ENCODE measurements at regions not wholly inside any gene's neighbourhood (a gene's known extent, or its start where the extent isn't known, plus 50 kb on each side); places are given as distances from the start of the nearest gene placed in this dataset.

DNA sequence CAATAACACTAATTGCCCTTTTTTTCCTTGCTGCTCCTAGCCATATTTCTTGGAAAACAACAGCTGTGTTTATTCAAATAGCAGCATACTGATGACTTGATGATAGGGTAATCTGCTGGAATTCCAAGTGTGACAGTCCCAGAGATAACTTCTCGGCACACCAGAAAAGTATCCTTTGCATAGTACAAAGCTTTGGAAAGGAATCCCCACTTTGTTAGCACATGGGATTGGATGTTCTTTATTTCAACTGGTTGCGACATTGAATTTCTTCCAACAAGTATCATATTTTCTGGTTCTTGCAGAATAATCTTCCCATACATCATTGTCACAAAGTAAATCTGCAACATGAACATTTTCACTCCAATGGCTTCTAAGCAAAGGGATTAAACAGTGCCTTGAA, 445.8 kb upstream of the ACVR2A start:
- Histone ChIP-seq H3K4me3 (no peak overlapping the region), H3K36me3 (no peaks in the 10 kb centered on the region), H3K27ac (no peak overlapping the region), H3K9me3 (no peaks in the 10 kb centered on the region), H3K27me3 (no peaks in the 10 kb centered on the region), H3K4me1 (no peaks in the 10 kb centered on the region)
- TF ChIP-seq, protein P1, sequence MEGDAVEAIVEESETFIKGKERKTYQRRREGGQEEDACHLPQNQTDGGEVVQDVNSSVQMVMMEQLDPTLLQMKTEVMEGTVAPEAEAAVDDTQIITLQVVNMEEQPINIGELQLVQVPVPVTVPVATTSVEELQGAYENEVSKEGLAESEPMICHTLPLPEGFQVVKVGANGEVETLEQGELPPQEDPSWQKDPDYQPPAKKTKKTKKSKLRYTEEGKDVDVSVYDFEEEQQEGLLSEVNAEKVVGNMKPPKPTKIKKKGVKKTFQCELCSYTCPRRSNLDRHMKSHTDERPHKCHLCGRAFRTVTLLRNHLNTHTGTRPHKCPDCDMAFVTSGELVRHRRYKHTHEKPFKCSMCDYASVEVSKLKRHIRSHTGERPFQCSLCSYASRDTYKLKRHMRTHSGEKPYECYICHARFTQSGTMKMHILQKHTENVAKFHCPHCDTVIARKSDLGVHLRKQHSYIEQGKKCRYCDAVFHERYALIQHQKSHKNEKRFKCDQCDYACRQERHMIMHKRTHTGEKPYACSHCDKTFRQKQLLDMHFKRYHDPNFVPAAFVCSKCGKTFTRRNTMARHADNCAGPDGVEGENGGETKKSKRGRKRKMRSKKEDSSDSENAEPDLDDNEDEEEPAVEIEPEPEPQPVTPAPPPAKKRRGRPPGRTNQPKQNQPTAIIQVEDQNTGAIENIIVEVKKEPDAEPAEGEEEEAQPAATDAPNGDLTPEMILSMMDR (IDR thresholded peaks at IDR 0.05) = no peak
- no peak for TF ChIP-seq POLR2AphosphoS5 (IDR thresholded peaks at IDR 0.05)
- TF ChIP-seq POLR2A (IDR thresholded peaks at IDR 0.05) = no peak
- DNase-seq (ENCODE audit: low spot score in 2 of 2) = no peak
- intact Hi-C loops (cut with DNase I; ENCODE audit: low total_unique reads) = no loop called here

- Histone ChIP-seq H3K27ac (no peak overlapping the region), H3K9me3 (no peaks in the 10 kb centered on the region), H3K36me3 (no peaks in the 10 kb centered on the region), H3K27me3 (no peaks in the 10 kb centered on the region), H3K4me1 (no peaks in the 10 kb centered on the region), H3K4me3 (no peak overlapping the region)
- no peak for DNase-seq (ENCODE audit: low spot score in 2 of 2)
- TF ChIP-seq, protein P1 (IDR thresholded peaks at IDR 0.05) = no peak
- intact Hi-C loops (cut with DNase I; ENCODE audit: low total_unique reads) = no loop called here
Observed at GRCh38 chr2:147398301-147398700, 446.5 kb upstream of the ACVR2A start.

GRCh38 chr2:147396890-147397289, 447.9 kb upstream of the ACVR2A start:
- Histone ChIP-seq H3K27ac (no peak overlapping the region), H3K9me3 (no peaks in the 10 kb centered on the region), H3K27me3 (no peaks in the 10 kb centered on the region), H3K4me3 (no peak overlapping the region), H3K36me3 (no peaks in the 10 kb centered on the region), H3K4me1 (no peaks in the 10 kb centered on the region)
- TF ChIP-seq POLR2AphosphoS5 (IDR thresholded peaks at IDR 0.05) = no peak
- TF ChIP-seq POLR2A (IDR thresholded peaks at IDR 0.05) = no peak
- TF ChIP-seq, protein P1 (IDR thresholded peaks at IDR 0.05) = no peak
- DNase-seq (ENCODE audit: low spot score in 2 of 2) = no peak
- intact Hi-C loops (cut with DNase I; ENCODE audit: low total_unique reads) = no loop called here

DNA sequence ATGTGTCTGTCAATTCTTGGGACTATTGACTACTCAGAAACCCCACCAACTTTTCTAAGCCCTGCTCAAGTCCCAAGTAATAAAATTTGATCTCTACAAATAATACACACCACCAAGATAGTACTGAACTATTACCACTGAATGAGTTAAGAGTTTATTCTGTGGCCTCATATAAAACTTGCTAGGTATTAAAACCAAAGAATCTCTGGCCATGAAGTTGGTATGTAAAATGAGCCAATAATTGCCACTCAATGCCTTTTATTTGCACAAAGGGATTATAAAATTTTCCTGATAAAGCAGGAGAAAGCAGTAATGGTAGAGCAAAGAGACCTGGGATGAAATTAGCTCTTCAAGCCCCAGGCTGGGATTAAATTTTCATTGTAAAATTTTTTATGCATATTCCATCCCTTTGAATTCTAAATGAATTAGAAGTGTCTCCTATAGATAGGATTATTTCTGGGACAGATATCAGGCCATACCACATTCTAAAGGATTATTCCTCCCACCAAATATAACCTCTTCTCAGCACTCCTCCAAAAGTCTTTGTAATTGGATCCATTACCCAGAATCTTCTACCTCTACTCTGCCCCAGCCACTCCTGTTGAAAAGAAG, 450.5 kb upstream of the ACVR2A start:
- Histone ChIP-seq H3K4me3 (no peak overlapping the region), H3K27ac (no peak overlapping the region), H3K9me3 (no peaks in the 10 kb centered on the region), H3K4me1 (no peaks in the 10 kb centered on the region), H3K27me3 (no peaks in the 10 kb centered on the region), H3K36me3 (no peaks in the 10 kb centered on the region)
- TF ChIP-seq POLR2AphosphoS5 (IDR thresholded peaks at IDR 0.05) (no peak), POLR2A (IDR thresholded peaks at IDR 0.05) (no peak)
- TF ChIP-seq, protein P1 (IDR thresholded peaks at IDR 0.05) = no peak
- intact Hi-C loops (cut with DNase I; ENCODE audit: low total_unique reads) = no loop called here
- no peak for DNase-seq (ENCODE audit: low spot score in 2 of 2)

DNA sequence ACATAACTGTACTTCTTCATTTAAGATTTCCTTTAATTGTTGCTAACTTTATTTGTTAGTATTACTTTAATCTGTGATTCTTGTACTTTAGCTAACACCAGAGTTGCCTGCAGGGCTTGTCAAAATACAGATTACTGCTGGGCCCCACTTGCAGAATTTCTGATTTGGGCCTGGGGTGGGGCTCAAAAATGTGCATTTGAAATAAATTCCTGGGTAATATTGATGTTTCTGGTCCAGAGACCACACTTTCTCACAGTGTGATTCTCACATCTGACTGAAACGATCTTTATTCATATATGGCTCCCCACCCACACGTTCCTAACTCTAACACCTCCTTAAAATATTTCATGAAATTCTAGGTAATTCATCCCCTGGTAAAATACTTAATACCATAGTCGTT, 452.6 kb upstream of the ACVR2A start:
- DNase-seq (ENCODE audit: low spot score in 2 of 2) = no peak
- Histone ChIP-seq H3K36me3 (no peaks in the 10 kb centered on the region), H3K27ac (no peak overlapping the region), H3K9me3 (no peaks in the 10 kb centered on the region), H3K27me3 (no peaks in the 10 kb centered on the region), H3K4me3 (no peak overlapping the region), H3K4me1 (no peaks in the 10 kb centered on the region)
- TF ChIP-seq POLR2A (IDR thresholded peaks at IDR 0.05) (no peak), POLR2AphosphoS5 (IDR thresholded peaks at IDR 0.05) (no peak)
- TF ChIP-seq, protein P1 (IDR thresholded peaks at IDR 0.05) = no peak
- intact Hi-C loops (cut with DNase I; ENCODE audit: low total_unique reads) = no loop called here
